ENCODE measurements at regions not wholly inside any gene's neighbourhood (a gene's known extent, or its start where the extent isn't known, plus 50 kb on each side); places are given as distances from the start of the nearest gene placed in this dataset.

GRCh38 chr3:113062705-113063104, 71.9 kb downstream of the GTPBP8 start:
- no peak for TF ChIP-seq CTCF (conservative IDR thresholded peaks at IDR 0.05; ENCODE audit: low read depth, low read length)
- no peak for TF ChIP-seq EZH2phosphoT487 (IDR thresholded peaks at IDR 0.05; ENCODE audit: borderline replicate concordance, low read length)
